GM06990 (cell line): ENCODE measurements at regions not wholly inside any gene's neighbourhood (a gene's known extent, or its start where the extent isn't known, plus 50 kb on each side); places are given as distances from the start of the nearest gene placed in this dataset.

Experiments
- DNase-seq: peaks from one replicate; pipeline ENCODE4 v3.0.0-alpha.2; 2011; ENCODE audit not compliant: insufficient read length; ENCODE audit errors: extremely low read depth
- H3K27me3 ChIP-seq: replicated peaks from 2 replicates; pipeline ENCODE4 v1.6.0; 2011; ENCODE audit warnings: low read length; ENCODE audit not compliant: control insufficient read depth, insufficient read depth
- H3K36me3 ChIP-seq: 2 replicates; pipeline ENCODE4 v1.5.1; 2011; ENCODE audit warnings: low read length; ENCODE audit not compliant: control insufficient read depth, insufficient read depth
- H3K4me3 ChIP-seq: replicated peaks from 2 replicates; pipeline ENCODE4 v1.5.1; 2011; ENCODE audit warnings: low read depth, mild to moderate bottlenecking, control low read depth, low read length
- TF ChIP-seq, protein P1 (sequence below): IDR thresholded peaks from 2 replicates; pipeline ENCODE4 v1.5.1; 2011; ENCODE audit warnings: low read length, control low read depth, mild to moderate bottlenecking, inconsistent platforms; ENCODE audit not compliant: insufficient read depth, poor library complexity, severe bottlenecking

- Histone ChIP-seq H3K27me3 (no peaks in the 10 kb centered on the region), H3K4me3 (no peak overlapping the region), H3K36me3 (no peaks in the 10 kb centered on the region)
- DNase-seq: no peak
- TF ChIP-seq, protein P1, sequence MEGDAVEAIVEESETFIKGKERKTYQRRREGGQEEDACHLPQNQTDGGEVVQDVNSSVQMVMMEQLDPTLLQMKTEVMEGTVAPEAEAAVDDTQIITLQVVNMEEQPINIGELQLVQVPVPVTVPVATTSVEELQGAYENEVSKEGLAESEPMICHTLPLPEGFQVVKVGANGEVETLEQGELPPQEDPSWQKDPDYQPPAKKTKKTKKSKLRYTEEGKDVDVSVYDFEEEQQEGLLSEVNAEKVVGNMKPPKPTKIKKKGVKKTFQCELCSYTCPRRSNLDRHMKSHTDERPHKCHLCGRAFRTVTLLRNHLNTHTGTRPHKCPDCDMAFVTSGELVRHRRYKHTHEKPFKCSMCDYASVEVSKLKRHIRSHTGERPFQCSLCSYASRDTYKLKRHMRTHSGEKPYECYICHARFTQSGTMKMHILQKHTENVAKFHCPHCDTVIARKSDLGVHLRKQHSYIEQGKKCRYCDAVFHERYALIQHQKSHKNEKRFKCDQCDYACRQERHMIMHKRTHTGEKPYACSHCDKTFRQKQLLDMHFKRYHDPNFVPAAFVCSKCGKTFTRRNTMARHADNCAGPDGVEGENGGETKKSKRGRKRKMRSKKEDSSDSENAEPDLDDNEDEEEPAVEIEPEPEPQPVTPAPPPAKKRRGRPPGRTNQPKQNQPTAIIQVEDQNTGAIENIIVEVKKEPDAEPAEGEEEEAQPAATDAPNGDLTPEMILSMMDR: no peak
Measured at GRCh38 chr20:60064554-60065196, 106.5 kb downstream of the CDH26 start.

DNA sequence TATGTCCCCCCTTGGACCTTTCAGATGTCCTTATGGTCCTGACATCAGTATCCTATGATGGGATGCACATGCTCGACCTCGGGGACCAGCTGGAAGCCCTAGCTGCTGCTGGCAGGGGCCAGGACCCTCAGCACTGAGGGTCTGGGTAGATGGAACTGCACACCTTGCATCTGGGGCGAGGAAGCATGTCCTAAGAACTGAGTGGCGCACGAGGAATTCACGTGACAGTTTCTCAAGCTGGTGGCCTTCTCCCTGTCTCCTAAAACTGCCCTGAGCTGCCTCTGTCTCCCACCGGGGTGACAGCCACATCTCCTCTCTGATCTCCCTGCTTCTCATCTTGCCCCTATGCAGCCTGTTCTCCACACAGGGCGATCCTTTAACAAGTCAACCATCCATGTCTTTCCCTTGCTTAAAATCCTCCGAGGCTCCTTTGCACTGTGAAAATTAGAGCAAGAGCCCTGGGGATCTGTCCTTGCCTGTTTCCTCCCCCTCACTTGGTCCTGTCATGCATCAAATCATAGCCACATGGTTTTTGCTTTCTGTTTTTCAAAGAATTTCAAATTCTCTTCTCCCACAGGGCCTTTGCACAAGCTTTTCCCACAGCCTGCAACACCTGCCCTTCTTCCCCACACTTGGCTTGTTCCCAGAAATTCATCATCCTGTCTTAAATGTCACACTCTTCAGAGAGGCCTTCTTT lies 107.7 kb downstream of the CDH26 start:
- H3K36me3 ChIP-seq: no peaks in the 10 kb centered on the region
- TF ChIP-seq, protein P1: no peak
- no peak for DNase-seq
- no peak overlapping the region for H3K4me3 ChIP-seq
- H3K27me3 ChIP-seq: no peaks in the 10 kb centered on the region

DNA sequence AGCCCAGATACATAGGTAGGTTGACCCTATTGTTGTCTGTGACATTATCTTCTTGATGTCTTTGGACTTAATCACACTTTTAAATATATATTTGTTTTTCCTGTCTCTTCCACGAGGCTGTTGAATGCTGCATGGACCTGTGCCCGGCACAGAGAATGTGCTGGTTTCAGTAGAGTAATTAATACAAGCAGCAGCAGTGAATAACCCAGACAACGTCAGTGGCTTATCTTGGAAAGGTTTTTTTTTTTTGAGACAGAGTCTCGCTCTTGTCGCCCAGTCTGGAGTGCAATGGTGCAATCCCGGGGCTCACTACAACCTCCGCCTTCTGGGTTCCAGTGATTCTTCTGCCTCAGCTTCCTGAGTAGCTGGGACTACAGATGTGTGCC lies 108.2 kb downstream of the CDH26 start:
- no peaks in the 10 kb centered on the region for H3K36me3 ChIP-seq
- no peak overlapping the region for H3K4me3 ChIP-seq
- TF ChIP-seq, protein P1: no peak
- no peaks in the 10 kb centered on the region for H3K27me3 ChIP-seq
- no peak for DNase-seq

DNA sequence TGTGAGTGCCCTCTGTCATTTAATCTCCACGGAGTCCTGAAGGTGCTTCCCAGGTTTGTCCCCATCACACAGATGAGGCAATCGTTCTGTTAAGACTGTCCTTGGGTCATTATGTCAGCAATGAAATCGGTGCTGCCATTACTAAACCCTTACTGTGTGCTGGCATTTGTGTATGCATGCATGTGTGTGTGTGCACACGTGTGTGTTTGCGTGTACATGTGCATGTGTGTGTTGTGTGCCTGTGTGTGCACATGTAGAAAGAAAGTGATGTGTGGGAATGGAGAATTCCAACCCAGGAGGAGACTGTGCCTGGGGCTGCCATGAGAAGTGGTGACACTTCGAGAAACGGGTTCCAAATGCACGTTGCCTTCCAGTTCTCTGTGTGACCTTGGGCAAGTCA lies 110.3 kb downstream of the CDH26 start:
- Histone ChIP-seq H3K27me3 (no peaks in the 10 kb centered on the region), H3K4me3 (no peak overlapping the region), H3K36me3 (no peaks in the 10 kb centered on the region)
- TF ChIP-seq, protein P1: no peak
- no peak for DNase-seq

DNA sequence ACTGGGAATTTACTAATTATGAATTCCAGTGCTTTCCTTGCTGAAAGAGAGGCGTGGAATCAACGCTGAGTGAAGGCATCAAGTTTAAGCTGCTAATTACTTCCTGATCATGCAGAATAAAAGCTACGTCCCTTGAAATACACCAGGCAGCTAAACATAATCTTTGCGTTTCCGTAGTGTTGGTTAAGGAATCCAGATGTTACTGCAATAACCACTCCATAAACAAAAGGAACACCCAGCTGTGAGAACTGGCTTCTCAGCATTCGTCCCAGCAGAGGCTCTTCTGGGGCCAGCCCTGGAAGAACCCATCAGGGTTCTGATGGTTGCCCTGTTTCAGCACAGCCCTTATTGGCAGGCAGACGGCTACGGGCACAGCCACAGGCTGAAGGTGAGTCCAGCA lies 111.4 kb downstream of the CDH26 start:
- Histone ChIP-seq H3K27me3 (no peaks in the 10 kb centered on the region), H3K36me3 (no peaks in the 10 kb centered on the region), H3K4me3 (no peak overlapping the region)
- TF ChIP-seq, protein P1: no peak
- DNase-seq: no peak
